Duodenal mucosa (tissue), 2 donors: ENCODE measurements at regions not wholly inside any gene's neighbourhood (a gene's known extent, or its start where the extent isn't known, plus 50 kb on each side); places are given as distances from the start of the nearest gene placed in this dataset.

Experiments
- H3K27ac ChIP-seq: one replicate; pipeline ENCODE4 v1.7.0; 2013; ENCODE audit warnings: low read depth, low read length
- H3K27me3 ChIP-seq, 2 donors: one replicate each; pipeline ENCODE4 v1.7.0; 2013; ENCODE audit warnings: low read length in 2 of 2, control low read depth in 1 of 2; ENCODE audit not compliant: insufficient read depth in 2 of 2, control insufficient read depth in 1 of 2
- H3K36me3 ChIP-seq, 2 donors: one replicate each; pipeline ENCODE4 v1.7.0; 2013; ENCODE audit warnings: low read length in 2 of 2, control low read depth in 1 of 2; ENCODE audit not compliant: insufficient read depth in 2 of 2, control insufficient read depth in 1 of 2
- H3K4me1 ChIP-seq, 2 donors: one replicate each; pipeline ENCODE4 v1.7.0; 2013; ENCODE audit warnings: low read length in 2 of 2, control low read depth in 1 of 2; ENCODE audit not compliant: insufficient read depth in 2 of 2, control insufficient read depth in 1 of 2
- H3K4me3 ChIP-seq, 2 donors: one replicate each; pipeline ENCODE4 v1.7.0; 2013; ENCODE audit warnings: low read length in 2 of 2, low read depth in 1 of 2
- H3K9ac ChIP-seq, 2 donors: one replicate each; pipeline ENCODE4 v1.7.0; 2013; ENCODE audit warnings: low read length in 2 of 2, low read depth in 1 of 2
- H3K9me3 ChIP-seq, 2 donors: one replicate each; pipeline ENCODE4 v1.7.0; 2013; ENCODE audit warnings: low read length in 2 of 2, control low read depth in 1 of 2; ENCODE audit not compliant: control insufficient read depth in 1 of 2

GRCh38 chr11:100575860-100576717 is 111.0 kb upstream of the ARHGAP42 start:
- no peak overlapping the region for H3K27ac ChIP-seq
- no peaks in the 10 kb centered on the region for H3K27me3 ChIP-seq
- no peak overlapping the region for H3K9ac ChIP-seq
- no peaks in the 10 kb centered on the region for H3K4me1 ChIP-seq
- H3K4me3 ChIP-seq: no peak overlapping the region
- H3K36me3 ChIP-seq: no peaks in the 10 kb centered on the region
- H3K9me3 ChIP-seq: no peaks in the 10 kb centered on the region

- H3K27ac ChIP-seq: no peak overlapping the region
- no peaks in the 10 kb centered on the region for H3K27me3 ChIP-seq
- H3K36me3 ChIP-seq: no peaks in the 10 kb centered on the region
- H3K9ac ChIP-seq: no peak overlapping the region
- H3K4me1 ChIP-seq: no peaks in the 10 kb centered on the region
- no peaks in the 10 kb centered on the region for H3K9me3 ChIP-seq
- H3K4me3 ChIP-seq: no peak overlapping the region
These were observed 110.4 kb upstream of the ARHGAP42 start for GRCh38 chr11:100576718-100577021.

GRCh38 chr11:100578831-100579311 is 108.2 kb upstream of the ARHGAP42 start:
- H3K27ac ChIP-seq: no peak overlapping the region
- no peaks in the 10 kb centered on the region for H3K4me1 ChIP-seq
- no peaks in the 10 kb centered on the region for H3K9me3 ChIP-seq
- no peak overlapping the region for H3K4me3 ChIP-seq
- no peaks in the 10 kb centered on the region for H3K27me3 ChIP-seq
- H3K36me3 ChIP-seq: no peaks in the 10 kb centered on the region
- H3K9ac ChIP-seq: no peak overlapping the region

- H3K4me3 ChIP-seq: no peak overlapping the region
- no peak overlapping the region for H3K9ac ChIP-seq
- no peaks in the 10 kb centered on the region for H3K9me3 ChIP-seq
- no peaks in the 10 kb centered on the region for H3K36me3 ChIP-seq
- no peaks in the 10 kb centered on the region for H3K4me1 ChIP-seq
- no peak overlapping the region for H3K27ac ChIP-seq
- H3K27me3 ChIP-seq: no peaks in the 10 kb centered on the region
These were observed 105.8 kb upstream of the ARHGAP42 start for GRCh38 chr11:100581318-100581717.

GRCh38 chr11:100584201-100584985 is 102.7 kb upstream of the ARHGAP42 start:
- Histone ChIP-seq H3K4me1 (no peaks in the 10 kb centered on the region), H3K9me3 (no peaks in the 10 kb centered on the region), H3K27ac (no peak overlapping the region), H3K36me3 (no peaks in the 10 kb centered on the region), H3K9ac (no peak overlapping the region), H3K27me3 (no peaks in the 10 kb centered on the region), H3K4me3 (no peak overlapping the region)

GRCh38 chr11:100585728-100586127 is 101.4 kb upstream of the ARHGAP42 start:
- Histone ChIP-seq H3K4me1 (no peaks in the 10 kb centered on the region), H3K9me3 (no peaks in the 10 kb centered on the region), H3K27me3 (no peaks in the 10 kb centered on the region), H3K36me3 (no peaks in the 10 kb centered on the region), H3K27ac (no peak overlapping the region), H3K4me3 (no peak overlapping the region), H3K9ac (no peak overlapping the region)

DNA sequence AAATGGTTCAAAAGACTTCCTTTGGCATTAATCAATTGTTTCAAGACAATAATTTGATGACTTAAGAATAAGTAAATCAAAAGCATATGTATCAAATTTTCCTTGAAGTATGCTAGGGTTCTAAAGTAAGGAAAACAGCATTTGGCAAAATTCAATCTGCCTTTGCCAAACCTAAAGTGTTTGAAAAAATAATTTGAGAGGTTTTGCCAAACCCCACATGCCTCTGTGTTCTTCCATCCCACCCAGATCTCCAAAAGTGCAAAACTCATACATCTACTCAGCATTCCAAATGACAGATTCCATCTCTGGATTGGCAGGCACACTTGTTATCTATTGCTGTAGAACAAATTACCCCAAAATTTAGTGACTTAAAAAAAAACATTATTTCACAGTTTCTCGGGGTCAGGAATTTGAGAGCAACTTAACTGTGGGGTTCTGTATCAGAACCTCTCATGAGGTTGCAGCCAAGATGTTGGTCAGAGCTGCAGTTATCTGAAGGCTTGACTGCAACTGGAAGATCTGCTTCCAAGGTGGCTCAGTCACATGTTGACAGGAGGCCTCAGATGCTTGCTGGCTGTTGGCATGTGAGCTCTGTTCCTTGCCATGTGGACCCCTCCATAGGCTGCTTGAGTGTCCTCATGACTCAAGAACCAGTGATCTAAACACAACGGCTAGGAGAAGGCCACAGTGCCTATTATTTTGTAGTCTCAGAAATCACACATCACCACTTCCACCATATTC is 100.6 kb upstream of the ARHGAP42 start:
- Histone ChIP-seq H3K27ac (no peak overlapping the region), H3K36me3 (no peaks in the 10 kb centered on the region), H3K27me3 (no peaks in the 10 kb centered on the region)

DNA sequence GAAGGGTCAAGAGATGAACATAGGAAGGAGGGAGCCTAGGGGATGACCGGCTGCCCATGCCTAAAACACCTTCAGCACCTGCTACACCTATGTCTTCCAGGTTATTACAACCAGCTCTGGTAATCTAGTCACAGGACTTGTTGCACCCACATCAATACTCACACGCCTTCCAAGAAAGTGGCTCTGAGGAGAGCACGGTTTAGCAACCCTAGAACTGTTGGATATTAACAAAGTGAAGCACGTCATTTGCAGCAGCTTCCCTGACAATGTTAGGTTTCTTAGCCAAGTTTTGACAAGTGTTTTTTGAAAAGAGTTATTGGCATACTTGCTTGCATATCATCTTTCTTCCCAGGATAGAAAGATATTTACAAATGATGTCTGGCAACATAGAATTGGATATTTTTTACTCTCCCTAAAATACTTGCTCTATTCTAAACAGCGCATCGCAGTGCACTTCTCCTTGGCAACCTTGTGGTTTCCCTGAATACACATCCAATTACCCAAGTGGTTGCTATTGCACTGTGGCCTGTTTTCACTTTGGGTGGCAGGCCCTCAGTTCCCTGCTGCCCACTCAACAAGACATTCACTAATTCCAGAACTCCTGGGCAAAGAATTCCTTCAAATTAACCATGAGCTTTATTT is 94.3 kb upstream of the ARHGAP42 start:
- H3K27ac ChIP-seq: no peak overlapping the region
- no peak overlapping the region for H3K9ac ChIP-seq
- H3K9me3 ChIP-seq: no peaks in the 10 kb centered on the region
- H3K36me3 ChIP-seq: no peaks in the 10 kb centered on the region
- no peaks in the 10 kb centered on the region for H3K4me1 ChIP-seq
- H3K4me3 ChIP-seq: no peak overlapping the region
- no peaks in the 10 kb centered on the region for H3K27me3 ChIP-seq

More for the DNA sequence above, 100.6 kb upstream of the ARHGAP42 start:
- Histone ChIP-seq H3K9ac (no peak overlapping the region), H3K9me3 (no peaks in the 10 kb centered on the region), H3K4me3 (no peak overlapping the region), H3K4me1 (no peaks in the 10 kb centered on the region)

DNA sequence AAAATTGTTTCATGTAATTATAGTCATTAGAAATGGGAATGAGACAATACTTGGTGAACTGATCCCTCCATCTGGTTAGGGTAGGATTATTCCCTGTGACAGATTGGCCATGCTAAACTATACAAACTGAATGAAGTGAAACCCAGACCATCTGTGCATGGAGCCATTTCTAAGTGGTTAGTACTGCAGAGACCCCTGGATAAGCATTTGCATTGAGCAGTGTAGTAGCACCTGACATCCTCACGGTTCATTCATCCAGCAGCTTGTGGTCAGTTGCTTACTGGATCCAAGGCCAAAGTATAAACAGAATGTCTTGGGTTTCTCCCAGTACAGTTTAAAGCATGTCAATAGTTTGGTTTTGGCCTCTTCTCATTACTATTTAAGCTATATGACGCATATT is 93.8 kb upstream of the ARHGAP42 start:
- H3K27me3 ChIP-seq: no peaks in the 10 kb centered on the region
- no peaks in the 10 kb centered on the region for H3K4me1 ChIP-seq
- no peaks in the 10 kb centered on the region for H3K9me3 ChIP-seq
- H3K36me3 ChIP-seq: no peaks in the 10 kb centered on the region
- H3K27ac ChIP-seq: no peak overlapping the region
- H3K9ac ChIP-seq: no peak overlapping the region
- H3K4me3 ChIP-seq: no peak overlapping the region
